Psoas muscle (tissue), 7 donors: ENCODE measurements at regions not wholly inside any gene's neighbourhood (a gene's known extent, or its start where the extent isn't known, plus 50 kb on each side); places are given as distances from the start of the nearest gene placed in this dataset.
A peak's percentile ranks its signal among the peaks of the same experiment; 100 is the strongest.
"Not testable (repeated sequence)": the region's sequence is repeated elsewhere in the genome, so short reads cannot be mapped to it uniquely, and the experiment has no call there.

Experiments used
- ATAC-seq, 4 donors: fragments of 200-7000 bp; cut with Tn5 transposase; one replicate each; pipeline ENCODE4 v1.9.1; 2020; ENCODE audit warnings: moderate library complexity in 3 of 4, mild to moderate bottlenecking in 2 of 4
- DNase-seq, 2 donors: peaks; one replicate each; pipeline ENCODE4 v3.0.0-alpha.2; 2020
- H3K27ac ChIP-seq: fragments of 200-600 bp; one replicate; pipeline ENCODE4 v1.8.0; 2022
- H3K27me3 ChIP-seq, 3 donors: fragments of 200-600 bp in 1 of 3; one replicate each; pipeline versions ENCODE4 v1.6.1 to v1.8.0; 2013 to 2022; ENCODE audit warnings: low read length in 2 of 3, mild to moderate bottlenecking in 2 of 3, moderate library complexity in 1 of 3; ENCODE audit not compliant: insufficient read depth in 3 of 3
- H3K36me3 ChIP-seq, 2 donors: fragments of 200-600 bp in 1 of 2; one replicate each; pipeline versions ENCODE4 v1.6.1 to v1.8.0; 2013 to 2022; ENCODE audit warnings: low read depth in 1 of 2, mild to moderate bottlenecking in 1 of 2, moderate library complexity in 1 of 2; ENCODE audit not compliant: insufficient read depth in 1 of 2
- H3K4me1 ChIP-seq: fragments of 200-600 bp; one replicate; pipeline ENCODE4 v1.8.0; 2022
- H3K4me3 ChIP-seq: fragments of 200-600 bp; one replicate; pipeline ENCODE4 v1.8.0; 2022; ENCODE audit warnings: mild to moderate bottlenecking
- H3K9me3 ChIP-seq: fragments of 200-600 bp; one replicate; pipeline ENCODE4 v1.8.0; 2022
- CTCF ChIP-seq: fragments of 200-600 bp; IDR thresholded peaks from one replicate; pipeline ENCODE4 v1.8.0; 2022; ENCODE audit warnings: antibody characterized with exemption
- WGBS, 3 donors: extraction: QIAGEN DNeasy Blood & Tissue Kit; methylation state at CpG; one replicate each; pipeline versions ENCODE4 v1.1.6 to v1.1.7; 2013; 5-methylcytosine and 5-hydroxymethylcytosine counted together
- intact Hi-C, 2 donors: fragments of 100-400 bp; cut with DNase I; formaldehyde crosslinking; loops; one replicate each; pipeline versions ENCODE4 v1.11.0 to v1.14.2; 2022
- donor health status: healthy with polysubstance abuse.
- donor health status: DM: no; HTN: no; CAD: no; lungs with moderate emphysema.
- donor health status: Bipolar disorder and iron deficiency.
- donor health status: healthy.
- donor health status: DM: yes; HTN: yes; CAD: no.
- donor health status: DM: no; HTN: no; CAD: no.
- donor health status: DM: yes; HTN: yes; CAD: no.

GRCh38 chr11:69914286-69915150, 95.3 kb upstream of the FGF3 start:
- WGBS, 3 donors, result 78 to 88% (median 82%) methylated on average over 18 of the region's 18 CpGs
- Histone ChIP-seq H3K36me3 (no peaks in the 10 kb centered on the region), H3K27ac (peak overlapping the region; percentile 60), H3K9me3 (no peaks in the 10 kb centered on the region), H3K4me1 (peaks cover 10% of the 10 kb centered on the region), H3K4me3 (no peak overlapping the region), H3K27me3 (peaks cover 0 to 28% (median 3%) of the 10 kb centered on the region in 3 donors)
- ATAC-seq (no peak), DNase-seq (peak in 1 of 2 donors; percentile 40)
- intact Hi-C loops, result loop anchor here in 1 of 2 donors (5.0 kb wide), 1 partner anchor 163 kb away; the partner anchor contains the start of gene ANO1
- no peak for TF ChIP-seq CTCF

- 22 to 32% (median 24%) methylated on average over 6 of the region's 6 CpGs for WGBS, 3 donors
- no peak for TF ChIP-seq CTCF
- ATAC-seq, result no peak
- peaks cover 0 to 22% (median 3%) of the 10 kb centered on the region in 3 donors for H3K27me3 ChIP-seq
- H3K9me3 ChIP-seq, result no peaks in the 10 kb centered on the region
- H3K27ac ChIP-seq, result peak overlapping the region; percentile 60
- H3K4me3 ChIP-seq, result peak overlapping the region; percentile 25
- H3K36me3 ChIP-seq, result no peaks in the 10 kb centered on the region
- H3K4me1 ChIP-seq, result peaks cover 7% of the 10 kb centered on the region
- DNase-seq, result no peak
- intact Hi-C loops, result loop anchor here in 1 of 2 donors (5.0 kb wide), 1 partner anchor 162 kb away; the partner anchor contains the start of gene ANO1
Observed at GRCh38 chr11:69915151-69915500, 95.9 kb upstream of the FGF3 start.

- H3K9me3 ChIP-seq, result no peaks in the 10 kb centered on the region
- peak overlapping the region; percentile 25 for H3K4me3 ChIP-seq
- peak overlapping the region; percentile 60 for H3K27ac ChIP-seq
- peak; percentile 74 for TF ChIP-seq CTCF
- DNase-seq, result peak; percentile 86 to 90
- peaks cover 0 to 21% (median 0%) of the 10 kb centered on the region in 3 donors for H3K27me3 ChIP-seq
- H3K4me1 ChIP-seq, result peaks cover 7% of the 10 kb centered on the region
- H3K36me3 ChIP-seq, result no peaks in the 10 kb centered on the region
- WGBS, 3 donors, result 2 to 8% (median 8%) methylated on average over 18 of the region's 18 CpGs
- intact Hi-C loops, result loop anchor here in 1 of 2 donors (5.0 kb wide), 1 partner anchor 162 kb away; the partner anchor contains the start of gene ANO1
- ATAC-seq, result peak; percentile 30 to 46 (median 45)
Observed at GRCh38 chr11:69915501-69916250, 96.5 kb upstream of the FGF3 start.

GRCh38 chr11:69916251-69916649, 97.0 kb upstream of the FGF3 start:
- H3K4me1 ChIP-seq, H3K36me3 ChIP-seq, DNase-seq, ATAC-seq, H3K9me3 ChIP-seq: not testable (repeated sequence)
- WGBS, 3 donors, result 20 to 27% (median 21%) methylated on average over 8 of the region's 8 CpGs
- peak overlapping the region; percentile 25 for H3K4me3 ChIP-seq
- H3K27me3 ChIP-seq, result peaks cover 0 to 20% (median 0%) of the 10 kb centered on the region in 3 donors
- peak overlapping the region; percentile 60 for H3K27ac ChIP-seq
- intact Hi-C loops, result loop anchor here in 1 of 2 donors (5.0 kb wide), 1 partner anchor 161 kb away; the partner anchor contains the start of gene ANO1
